H9 (cell line): ENCODE measurements at regions not wholly inside any gene's neighbourhood (a gene's known extent, or its start where the extent isn't known, plus 50 kb on each side); places are given as distances from the start of the nearest gene placed in this dataset.
A peak's percentile ranks its signal among the peaks of the same experiment; 100 is the strongest.

Source experiments
- DNase-seq: peaks from one replicate; pipeline ENCODE4 v3.0.0-alpha.2; 2017
- H2AFZ ChIP-seq: one replicate; pipeline ENCODE4 v1.6.1; 2013; ENCODE audit warnings: mild to moderate bottlenecking, low read length, control low read depth, moderate library complexity
- H2AK5ac ChIP-seq: 2 replicates; pipeline ENCODE4 v1.6.1; 2013; ENCODE audit warnings: low read length, control low read depth, mixed read lengths; ENCODE audit not compliant: insufficient read length
- H2BK120ac ChIP-seq: one replicate; pipeline ENCODE4 v1.6.1; 2013; ENCODE audit warnings: low read depth, mild to moderate bottlenecking, low read length, control low read depth, inconsistent platforms; ENCODE audit not compliant: poor library complexity, severe bottlenecking
- H2BK12ac ChIP-seq: 2 replicates; pipeline ENCODE4 v1.6.1; 2013; ENCODE audit warnings: low read length, control low read depth, mixed read lengths, low read depth; ENCODE audit not compliant: insufficient read length
- H2BK15ac ChIP-seq: 2 replicates; pipeline ENCODE4 v1.6.1; 2013; ENCODE audit warnings: low read depth, low read length, control low read depth
- H2BK20ac ChIP-seq: one replicate; pipeline ENCODE4 v1.6.1; 2013; ENCODE audit warnings: low read depth, mild to moderate bottlenecking, low read length, control low read depth, inconsistent platforms; ENCODE audit not compliant: poor library complexity, severe bottlenecking
- H2BK5ac ChIP-seq: 2 replicates; pipeline ENCODE4 v1.6.1; 2013; ENCODE audit warnings: low read length, control low read depth, mixed read lengths; ENCODE audit not compliant: insufficient read length
- H3K14ac ChIP-seq: 2 replicates; pipeline ENCODE4 v1.6.1; 2013; ENCODE audit warnings: low read length, control low read depth; ENCODE audit not compliant: insufficient read depth
- H3K18ac ChIP-seq: 2 replicates; pipeline ENCODE4 v1.6.1; 2013; ENCODE audit warnings: low read depth, mild to moderate bottlenecking, mixed read lengths, low read length, control low read depth; ENCODE audit not compliant: insufficient read length
- H3K23ac ChIP-seq: 2 replicates; pipeline ENCODE4 v1.6.1; 2013; ENCODE audit warnings: low read length, control low read depth, mixed read lengths, low read depth; ENCODE audit not compliant: insufficient read length
- H3K23me2 ChIP-seq: 2 replicates; pipeline ENCODE4 v1.6.1; 2013; ENCODE audit warnings: low read depth, mild to moderate bottlenecking, mixed read lengths, low read length, control low read depth; ENCODE audit not compliant: insufficient read length, poor library complexity, severe bottlenecking
- H3K27ac ChIP-seq: 2 replicates; pipeline ENCODE4 v1.5.1; 2013; ENCODE audit warnings: low read length, control low read depth, mixed read lengths, low read depth; ENCODE audit not compliant: insufficient read length
- H3K27me3 ChIP-seq: 2 replicates; pipeline ENCODE4 v1.6.1; 2013; ENCODE audit warnings: low read length, control low read depth, inconsistent platforms; ENCODE audit not compliant: insufficient read depth
- H3K4ac ChIP-seq: 2 replicates; pipeline ENCODE4 v1.6.1; 2013; ENCODE audit warnings: low read depth, mild to moderate bottlenecking, control low read depth, inconsistent platforms, low read length, moderate library complexity
- H3K4me1 ChIP-seq: 2 replicates; pipeline ENCODE4 v1.6.1; 2013; ENCODE audit warnings: low read length, control low read depth, inconsistent platforms; ENCODE audit not compliant: insufficient read depth
- H3K4me2 ChIP-seq: 2 replicates; pipeline ENCODE4 v1.6.1; 2013; ENCODE audit warnings: low read length, control low read depth, mixed read lengths; ENCODE audit not compliant: insufficient read length, insufficient read depth
- H3K56ac ChIP-seq: 2 replicates; pipeline ENCODE4 v1.6.1; 2013; ENCODE audit warnings: low read depth, mild to moderate bottlenecking, mixed read lengths, low read length, control low read depth; ENCODE audit not compliant: insufficient read length
- H3K79me1 ChIP-seq: 2 replicates; pipeline ENCODE4 v1.6.1; 2013; ENCODE audit warnings: low read depth, mild to moderate bottlenecking, moderate library complexity, low read length, control low read depth, inconsistent platforms; ENCODE audit not compliant: insufficient read depth, poor library complexity, severe bottlenecking
- H3K79me2 ChIP-seq: 2 replicates; pipeline ENCODE4 v1.6.1; 2013; ENCODE audit warnings: low read length, control low read depth, inconsistent platforms; ENCODE audit not compliant: insufficient read depth
- H3K9ac ChIP-seq: 2 replicates; pipeline ENCODE4 v1.6.1; 2013; ENCODE audit warnings: low read length, control low read depth, mixed read lengths; ENCODE audit not compliant: insufficient read length; ENCODE audit errors: extremely low read depth
- H3K9me3 ChIP-seq: one replicate; pipeline ENCODE4 v1.6.1; 2013; ENCODE audit warnings: low read depth, low read length, inconsistent platforms; ENCODE audit not compliant: control insufficient read depth
- H3T11ph ChIP-seq: one replicate; pipeline ENCODE4 v1.6.1; 2013; ENCODE audit warnings: mild to moderate bottlenecking, low read length, control low read depth, inconsistent platforms
- H4K20me1 ChIP-seq: one replicate; pipeline ENCODE4 v1.6.1; 2013; ENCODE audit not compliant: control insufficient read depth, insufficient read length, insufficient read depth
- H4K5ac ChIP-seq: 2 replicates; pipeline ENCODE4 v1.6.1; 2013; ENCODE audit warnings: low read depth, mild to moderate bottlenecking, mixed read lengths, low read length, control low read depth; ENCODE audit not compliant: insufficient read length
- H4K8ac ChIP-seq: replicated peaks from 2 replicates; pipeline ENCODE4 v1.6.1; 2013; ENCODE audit warnings: low read length, control low read depth, mixed read lengths, low read depth; ENCODE audit not compliant: insufficient read length
- H4K91ac ChIP-seq: 2 replicates; pipeline ENCODE4 v1.6.1; 2013; ENCODE audit warnings: low read depth, mild to moderate bottlenecking, moderate library complexity, mixed read lengths, low read length, control low read depth; ENCODE audit not compliant: insufficient read length
- H3K27ac Mint-ChIP-seq, 3 experiments: 2 replicates in 2 of 3; 3 replicates in 1 of 3; pipeline ENCODE4 v1.8.0; 2020 to 2021; ENCODE audit warnings: mixed read lengths in 3 of 3, mild to moderate bottlenecking in 1 of 3, moderate library complexity in 1 of 3
- H3K27me3 Mint-ChIP-seq: 2 replicates; pipeline ENCODE4 v1.8.0; 2021; ENCODE audit warnings: low read depth, mild to moderate bottlenecking, moderate library complexity, mixed read lengths
- H3K36me3 Mint-ChIP-seq, 3 experiments: 2 replicates in 2 of 3; 3 replicates in 1 of 3; pipeline ENCODE4 v1.8.0; 2020 to 2021; ENCODE audit warnings: low read depth in 3 of 3, mixed read lengths in 3 of 3; ENCODE audit not compliant: insufficient read depth in 1 of 3
- H3K4me1 Mint-ChIP-seq, 2 experiments: 2 replicates each; pipeline ENCODE4 v1.8.0; 2020; ENCODE audit warnings: mixed read lengths in 2 of 2
- H3K4me3 Mint-ChIP-seq, 2 experiments: 2 replicates in 1 of 2; 3 replicates in 1 of 2; pipeline ENCODE4 v1.8.0; 2020 to 2021; ENCODE audit warnings: mild to moderate bottlenecking in 2 of 2, mixed read lengths in 2 of 2, moderate library complexity in 1 of 2
- H3K9me3 Mint-ChIP-seq, 2 experiments: 2 replicates in 1 of 2; 3 replicates in 1 of 2; pipeline ENCODE4 v1.8.0; 2020; ENCODE audit warnings: mild to moderate bottlenecking in 2 of 2, mixed read lengths in 2 of 2, moderate library complexity in 1 of 2
- WGBS: extraction: QIAGEN DNeasy Blood & Tissue Kit; methylation state at CpG from one replicate; pipeline ENCODE4 v1.1.7; 2013; ENCODE audit warnings: missing lambda C conversion rate, low lambda C conversion rate, mixed read lengths; ENCODE audit not compliant: insufficient read length; ENCODE audit errors: extremely low coverage; 5-methylcytosine and 5-hydroxymethylcytosine counted together
- TF ChIP-seq, protein P1 (sequence below): fragments of 200-600 bp; sonication (generic); conservative IDR thresholded peaks from 3 replicates; pipeline ENCODE4 v1.8.0; 2021; ENCODE audit warnings: antibody characterized with exemption, mild to moderate bottlenecking

DNA sequence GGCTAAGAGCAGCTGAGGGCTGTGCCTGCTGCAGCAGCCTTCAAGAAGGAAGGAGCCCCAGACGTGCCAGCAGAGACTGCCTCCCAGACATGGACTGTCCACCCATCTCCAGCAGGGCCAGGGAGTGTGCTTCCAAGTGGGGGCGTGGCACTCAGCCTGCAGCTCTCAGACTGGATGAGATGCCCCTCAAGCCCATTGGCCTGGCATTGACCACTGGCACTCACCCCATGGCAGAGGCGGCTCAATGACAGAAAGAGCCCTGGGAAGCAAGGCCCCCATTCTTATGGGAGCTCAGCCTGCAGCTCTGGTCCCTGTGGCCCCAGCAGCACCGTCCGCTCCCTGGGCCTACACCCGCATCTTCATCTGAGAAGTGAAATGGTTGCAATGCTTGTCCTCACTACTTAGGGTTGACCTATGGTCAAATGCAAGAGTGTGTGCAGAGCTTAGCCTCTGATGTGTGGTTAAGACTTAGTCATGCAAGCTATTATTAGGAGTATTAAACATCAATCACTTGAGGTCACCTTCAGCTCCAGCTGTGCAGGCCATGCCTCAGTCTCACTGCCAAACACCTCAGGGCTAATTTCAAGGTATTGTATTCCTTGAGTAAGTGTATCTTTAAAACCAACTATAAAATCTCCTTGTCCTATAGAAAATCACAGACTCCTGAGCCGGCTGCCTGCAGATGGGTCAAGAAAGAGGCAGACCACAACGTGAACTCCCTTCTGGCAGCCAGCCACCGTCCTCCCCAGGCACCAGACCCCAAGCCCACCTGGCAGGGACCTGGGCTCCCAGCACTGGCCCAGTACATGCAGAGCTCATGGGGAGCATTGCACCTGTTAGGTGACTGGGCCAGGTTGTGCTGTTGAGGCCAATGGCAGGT is 194.8 kb downstream of the NDUFA10 start:
- Histone ChIP-seq H3K79me2 (no peaks in the 10 kb centered on the region), H3K4me2 (no peak overlapping the region), H3K56ac (no peak overlapping the region), H3T11ph (no peak overlapping the region), H2BK15ac (no peak overlapping the region), H3K9me3 (no peaks in the 10 kb centered on the region), H4K8ac (no peak overlapping the region), H3K79me1 (no peaks in the 10 kb centered on the region), H2BK120ac (no peak overlapping the region), H3K14ac (no peak overlapping the region; the same call in 1 of the 2 replicates), H2BK12ac (no peak overlapping the region), H2AK5ac (no peak overlapping the region), H3K9ac (no peak overlapping the region), H3K27ac (no peak overlapping the region), H2BK20ac (no peak overlapping the region), H2BK5ac (no peak overlapping the region), H3K23me2 (no peaks in the 10 kb centered on the region), H4K91ac (no peak overlapping the region), H3K27me3 (no peaks in the 10 kb centered on the region), H2AFZ (no peak overlapping the region), H3K4ac (no peak overlapping the region), H3K23ac (no peak overlapping the region), H3K4me1 (peaks cover 2% of the 10 kb centered on the region; the same call in 1 of the 2 replicates), H4K20me1 (no peaks in the 10 kb centered on the region), H4K5ac (no peak overlapping the region), H3K18ac (no peak overlapping the region)
- DNase-seq: peak; percentile 20
- H3K4me3 Mint-ChIP-seq: no peak overlapping the region; a peak in 1 of 5 replicates
- no peak overlapping the region for H3K27ac Mint-ChIP-seq
- no CpG with 5 or more reads among the region's 9 CpGs for WGBS
- H3K9me3 Mint-ChIP-seq: peaks cover 0 to 5% of the 10 kb centered on the region in 2 experiments
- H3K27me3 Mint-ChIP-seq: peaks cover 10% of the 10 kb centered on the region
- TF ChIP-seq, protein P1, sequence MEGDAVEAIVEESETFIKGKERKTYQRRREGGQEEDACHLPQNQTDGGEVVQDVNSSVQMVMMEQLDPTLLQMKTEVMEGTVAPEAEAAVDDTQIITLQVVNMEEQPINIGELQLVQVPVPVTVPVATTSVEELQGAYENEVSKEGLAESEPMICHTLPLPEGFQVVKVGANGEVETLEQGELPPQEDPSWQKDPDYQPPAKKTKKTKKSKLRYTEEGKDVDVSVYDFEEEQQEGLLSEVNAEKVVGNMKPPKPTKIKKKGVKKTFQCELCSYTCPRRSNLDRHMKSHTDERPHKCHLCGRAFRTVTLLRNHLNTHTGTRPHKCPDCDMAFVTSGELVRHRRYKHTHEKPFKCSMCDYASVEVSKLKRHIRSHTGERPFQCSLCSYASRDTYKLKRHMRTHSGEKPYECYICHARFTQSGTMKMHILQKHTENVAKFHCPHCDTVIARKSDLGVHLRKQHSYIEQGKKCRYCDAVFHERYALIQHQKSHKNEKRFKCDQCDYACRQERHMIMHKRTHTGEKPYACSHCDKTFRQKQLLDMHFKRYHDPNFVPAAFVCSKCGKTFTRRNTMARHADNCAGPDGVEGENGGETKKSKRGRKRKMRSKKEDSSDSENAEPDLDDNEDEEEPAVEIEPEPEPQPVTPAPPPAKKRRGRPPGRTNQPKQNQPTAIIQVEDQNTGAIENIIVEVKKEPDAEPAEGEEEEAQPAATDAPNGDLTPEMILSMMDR: no peak
- H3K36me3 Mint-ChIP-seq: peaks cover 0 to 4% (median 0%) of the 10 kb centered on the region in 3 experiments; a peak in 2 of 7 replicates
- peaks cover 21 to 22% of the 10 kb centered on the region in 2 experiments for H3K4me1 Mint-ChIP-seq
